ENCODE measurements at regions not wholly inside any gene's neighbourhood (a gene's known extent, or its start where the extent isn't known, plus 50 kb on each side); places are given as distances from the start of the nearest gene placed in this dataset.

GRCh38 chr14:101004954-101005353 is 101.4 kb upstream of the RTL1 start:
- Histone ChIP-seq H3K4me2 (ENCODE audit: insufficient read depth, low read length) (no peak overlapping the region), H3K27ac (ENCODE audit: insufficient read depth, low read depth, low read length) (no peak overlapping the region), H3K9ac (replicated peaks; ENCODE audit: extremely low read depth, insufficient read depth, low read length) (no peak overlapping the region), H3K4me1 (ENCODE audit: control insufficient read depth, extremely low read depth, insufficient read depth, low read length) (no peaks in the 10 kb centered on the region), H2AFZ (ENCODE audit: low read depth, low read length) (no peak overlapping the region), H3K79me2 (ENCODE audit: control insufficient read depth, insufficient read depth, low read length) (no peaks in the 10 kb centered on the region), H3K9me1 (replicated peaks; ENCODE audit: control insufficient read depth, extremely low read depth, insufficient read depth, low read length) (no peaks in the 10 kb centered on the region), H3K9me3 (replicated peaks; ENCODE audit: control insufficient read depth, insufficient read depth, low read length) (no peaks in the 10 kb centered on the region), H3K27me3 (ENCODE audit: control insufficient read depth in 2 of 2, insufficient read depth in 2 of 2, low read length in 2 of 2) (no peaks in the 10 kb centered on the region), H4K20me1 (replicated peaks; ENCODE audit: control insufficient read depth, extremely low read depth, insufficient read depth, low read length) (no peaks in the 10 kb centered on the region), H3K36me3 (ENCODE audit: control insufficient read depth in 2 of 2, extremely low read depth in 1 of 2, insufficient read depth in 2 of 2, low read length in 2 of 2) (peaks cover 0 to 6% of the 10 kb centered on the region in 2 experiments), H3K4me3 (replicated peaks in 1 of 3; ENCODE audit: insufficient read depth in 1 of 3, low read depth in 1 of 3, low read length in 3 of 3) (no peak overlapping the region)
- DNase-seq (ENCODE audit: low read depth, low spot score) (no peak), FAIRE-seq (no peak)
- no TSS peak for BruUV-seq (replicated peaks)
- CTCF ChIA-PET = interaction anchor here (0.7 kb wide), 1 partner anchor 10 kb away, joined by 3 read pairs; no protein-coding TSS in a partner anchor
- POLR2A ChIA-PET = no interaction called here
- dilution Hi-C loops (cut with MboI; ENCODE audit: extremely low pct_ligation_motif_present, low sequenced_read_pairs) (no loop called here), intact Hi-C loops (cut with micrococcal nuclease) (no loop called here)
- no peak for TF ChIP-seq POLR2A (IDR thresholded peaks at IDR 0.05; ENCODE audit: low read depth, low read length)
- TF ChIP-seq POLR2AphosphoS5 (IDR thresholded peaks at IDR 0.05; ENCODE audit: insufficient read depth, low read depth, low read length) = no peak
- TF ChIP-seq MAX (IDR thresholded peaks at IDR 0.05; ENCODE audit: insufficient read depth, insufficient read length) = no peak
- TF ChIP-seq EZH2 (IDR thresholded peaks at IDR 0.05; ENCODE audit: borderline replicate concordance, low read depth, low read length, severe bottlenecking) = no peak
- TF ChIP-seq MYC (IDR thresholded peaks at IDR 0.05; ENCODE audit: low read depth, low read length) = no peak
- no peak for TF ChIP-seq CTCF (IDR thresholded peaks at IDR 0.05; ENCODE audit: extremely low read depth in 1 of 2, insufficient read depth in 1 of 2, low read depth in 1 of 2, low read length in 2 of 2)
- TF ChIP-seq FOS (IDR thresholded peaks at IDR 0.05; ENCODE audit: borderline replicate concordance, insufficient read depth, low read length) = no peak
- no peak for TF ChIP-seq JUN (IDR thresholded peaks at IDR 0.05; ENCODE audit: borderline replicate concordance, insufficient read depth, insufficient read length, low read depth)
- TF ChIP-seq GATA2 (IDR thresholded peaks at IDR 0.05; ENCODE audit: insufficient read depth, insufficient read length, low read depth, low read length) = no peak

Measured in endothelial cell of umbilical vein (primary cell).